Endothelial cell of umbilical vein (primary cell): ENCODE measurements at regions not wholly inside any gene's neighbourhood (a gene's known extent, or its start where the extent isn't known, plus 50 kb on each side); places are given as distances from the start of the nearest gene placed in this dataset.

Source experiments
- EZH2 ChIP-seq: IDR thresholded peaks from 2 replicates; pipeline ENCODE4 v1.6.1; 2012; ENCODE audit warnings: borderline replicate concordance, low read depth, mild to moderate bottlenecking, moderate library complexity, low read length, inconsistent platforms; ENCODE audit not compliant: severe bottlenecking
- TF ChIP-seq, protein P1 (sequence below), 2 donors: IDR thresholded peaks; 1 replicate in 1 of 2; 2 replicates in 1 of 2; pipeline ENCODE4 v1.5.1; 2011; ENCODE audit warnings: low read length in 2 of 2, mild to moderate bottlenecking in 2 of 2, moderate library complexity in 2 of 2, control low read depth in 1 of 2, inconsistent platforms in 1 of 2, low read depth in 1 of 2; ENCODE audit not compliant: insufficient read depth in 1 of 2; ENCODE audit errors: extremely low read depth in 1 of 2

- TF ChIP-seq, protein P1, sequence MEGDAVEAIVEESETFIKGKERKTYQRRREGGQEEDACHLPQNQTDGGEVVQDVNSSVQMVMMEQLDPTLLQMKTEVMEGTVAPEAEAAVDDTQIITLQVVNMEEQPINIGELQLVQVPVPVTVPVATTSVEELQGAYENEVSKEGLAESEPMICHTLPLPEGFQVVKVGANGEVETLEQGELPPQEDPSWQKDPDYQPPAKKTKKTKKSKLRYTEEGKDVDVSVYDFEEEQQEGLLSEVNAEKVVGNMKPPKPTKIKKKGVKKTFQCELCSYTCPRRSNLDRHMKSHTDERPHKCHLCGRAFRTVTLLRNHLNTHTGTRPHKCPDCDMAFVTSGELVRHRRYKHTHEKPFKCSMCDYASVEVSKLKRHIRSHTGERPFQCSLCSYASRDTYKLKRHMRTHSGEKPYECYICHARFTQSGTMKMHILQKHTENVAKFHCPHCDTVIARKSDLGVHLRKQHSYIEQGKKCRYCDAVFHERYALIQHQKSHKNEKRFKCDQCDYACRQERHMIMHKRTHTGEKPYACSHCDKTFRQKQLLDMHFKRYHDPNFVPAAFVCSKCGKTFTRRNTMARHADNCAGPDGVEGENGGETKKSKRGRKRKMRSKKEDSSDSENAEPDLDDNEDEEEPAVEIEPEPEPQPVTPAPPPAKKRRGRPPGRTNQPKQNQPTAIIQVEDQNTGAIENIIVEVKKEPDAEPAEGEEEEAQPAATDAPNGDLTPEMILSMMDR (IDR thresholded peaks at IDR 0.05; ENCODE audit: extremely low read depth in 1 of 2, insufficient read depth in 1 of 2, low read depth in 1 of 2, low read length in 2 of 2): no peak
- TF ChIP-seq EZH2: no peak
Observed at GRCh38 chr2:40914666-40915065, 462.8 kb upstream of the SLC8A1 start.
